ENCODE measurements at regions not wholly inside any gene's neighbourhood (a gene's known extent, or its start where the extent isn't known, plus 50 kb on each side); places are given as distances from the start of the nearest gene placed in this dataset.

GRCh38 chr2:188851311-188851710, 122.9 kb upstream of the COL3A1 start (continued):
- TF ChIP-seq POLR2AphosphoS5 (IDR thresholded peaks at IDR 0.05; ENCODE audit: low read depth) (no peak), CTCF (conservative IDR thresholded peaks at IDR 0.05; ENCODE audit: low read depth in 2 of 2) (no peak), CREB1 (CRISPR knock-in tag; IDR thresholded peaks at IDR 0.05; ENCODE audit: low read depth) (no peak), REST (IDR thresholded peaks at IDR 0.05; ENCODE audit: unreplicated experiment) (no peak)

- Mint-ChIP-seq H3K4me1 (no peaks in the 10 kb centered on the region; the same call in 2 of the 3 replicates), H3K9me3 (no peaks in the 10 kb centered on the region; the same call in 2 of the 3 replicates), H3K27ac (no peak overlapping the region), H3K4me3 (no peak overlapping the region), H3K36me3 (ENCODE audit: low read depth) (no peaks in the 10 kb centered on the region), H3K27me3 (ENCODE audit: insufficient read depth, low read depth, poor library complexity) (no peaks in the 10 kb centered on the region)
- H3K4me1 ChIP-seq (ENCODE audit: insufficient read depth) = no peaks in the 10 kb centered on the region
- no peaks in the 10 kb centered on the region for H3K36me3 ChIP-seq (ENCODE audit: insufficient read depth)
- H3K4me3 ChIP-seq = no peak overlapping the region
- no peaks in the 10 kb centered on the region for H4K20me1 ChIP-seq (replicated peaks; ENCODE audit: insufficient read depth)
- H3K27me3 ChIP-seq (ENCODE audit: insufficient read depth) = no peaks in the 10 kb centered on the region
- no peak overlapping the region for H3K27ac ChIP-seq (ENCODE audit: low read depth)
- no peaks in the 10 kb centered on the region for H3F3A ChIP-seq (replicated peaks; ENCODE audit: low read depth)
- H2AFZ ChIP-seq = peak overlapping the region; percentile 7; the same call in 1 of the 2 replicates
- DNase-seq (ENCODE audit: low spot score) (no peak), ATAC-seq (no peak)
- H3K4me2 ChIP-seq = no peak overlapping the region
- no peaks in the 10 kb centered on the region for H3K79me2 ChIP-seq (replicated peaks; ENCODE audit: insufficient read depth)
- no peaks in the 10 kb centered on the region for H3K9me2 ChIP-seq (ENCODE audit: insufficient read depth)
- TF ChIP-seq POLR2AphosphoS5 (IDR thresholded peaks at IDR 0.05; ENCODE audit: low read depth) = no peak
- TF ChIP-seq JUNB (IDR thresholded peaks at IDR 0.05; ENCODE audit: unreplicated experiment) = no peak
- no peak for TF ChIP-seq NANOG (IDR thresholded peaks at IDR 0.05; ENCODE audit: borderline replicate concordance)
- TF ChIP-seq EZH2 (IDR thresholded peaks at IDR 0.05; ENCODE audit: low read depth, unreplicated experiment) = no peak
- TF ChIP-seq STAT1 (IDR thresholded peaks at IDR 0.05; ENCODE audit: unreplicated experiment) = no peak
- no peak for TF ChIP-seq CTCF (conservative IDR thresholded peaks at IDR 0.05; ENCODE audit: low read depth in 2 of 2)
- no peak for TF ChIP-seq ETS1 (IDR thresholded peaks at IDR 0.05)
- no peak for TF ChIP-seq EZH2phosphoT487 (IDR thresholded peaks at IDR 0.05; ENCODE audit: unreplicated experiment)
- no peak for TF ChIP-seq ZNF331 (CRISPR knock-in tag; IDR thresholded peaks at IDR 0.05; ENCODE audit: low read depth)
These were observed 122.3 kb upstream of the COL3A1 start for GRCh38 chr2:188851826-188852225.
